ENCODE measurements at regions not wholly inside any gene's neighbourhood (a gene's known extent, or its start where the extent isn't known, plus 50 kb on each side); places are given as distances from the start of the nearest gene placed in this dataset.
"Not testable (repeated sequence)": the region's sequence is repeated elsewhere in the genome, so short reads cannot be mapped to it uniquely, and the experiment has no call there.

- H3K79me2 ChIP-seq (ENCODE audit: control insufficient read depth, insufficient read depth, low read length); H3K4me2 ChIP-seq (ENCODE audit: control insufficient read depth, extremely low read depth, insufficient read depth, low read depth, low read length); H3K9me3 ChIP-seq (ENCODE audit: control insufficient read depth, low read depth, low read length); H3K27me3 ChIP-seq (ENCODE audit: control insufficient read depth, extremely low read depth, insufficient read depth, low read length); DNase-seq (ENCODE audit: low read depth, low spot score); H4K20me1 ChIP-seq (ENCODE audit: control insufficient read depth, extremely low read depth, insufficient read depth, low read length); H3K27ac ChIP-seq (ENCODE audit: control insufficient read depth, insufficient read depth, low read length); H3K4me1 ChIP-seq (ENCODE audit: control insufficient read depth, extremely low read depth, insufficient read depth, low read length); FAIRE-seq; H2AFZ ChIP-seq (ENCODE audit: control insufficient read depth, low read length); H3K4me3 ChIP-seq (ENCODE audit: control insufficient read depth in 2 of 3, extremely low read depth in 1 of 3, insufficient read depth in 2 of 3, low read depth in 1 of 3, low read length in 3 of 3); dilution Hi-C loops (cut with MboI; ENCODE audit: extremely low pct_ligation_motif_present, low sequenced_read_pairs); H3K9me1 ChIP-seq (ENCODE audit: control insufficient read depth, extremely low read depth, insufficient read depth, low read length); H3K36me3 ChIP-seq (ENCODE audit: control insufficient read depth in 2 of 2, extremely low read depth in 1 of 2, insufficient read depth in 2 of 2, low read length in 2 of 2); H3K9ac ChIP-seq (ENCODE audit: control insufficient read depth, extremely low read depth, insufficient read depth, low read length): not testable (repeated sequence)
These were observed 1763.0 kb downstream of the SPATA31A7 start for GRCh38 chr9:62952840-62953239.

Small RNAs in the stretch of these regions (small RNA-seq; reads per million reads assigned to genes)
- 0 to 5.0 (median 0.50) reads per million in 3 experiments for gene RNA5SP283 (ENCODE audit: insufficient read length in 3 of 3, low read depth in 3 of 3, low replicate concordance in 1 of 3)
